ENCODE measurements at regions not wholly inside any gene's neighbourhood (a gene's known extent, or its start where the extent isn't known, plus 50 kb on each side); places are given as distances from the start of the nearest gene placed in this dataset.

DNA sequence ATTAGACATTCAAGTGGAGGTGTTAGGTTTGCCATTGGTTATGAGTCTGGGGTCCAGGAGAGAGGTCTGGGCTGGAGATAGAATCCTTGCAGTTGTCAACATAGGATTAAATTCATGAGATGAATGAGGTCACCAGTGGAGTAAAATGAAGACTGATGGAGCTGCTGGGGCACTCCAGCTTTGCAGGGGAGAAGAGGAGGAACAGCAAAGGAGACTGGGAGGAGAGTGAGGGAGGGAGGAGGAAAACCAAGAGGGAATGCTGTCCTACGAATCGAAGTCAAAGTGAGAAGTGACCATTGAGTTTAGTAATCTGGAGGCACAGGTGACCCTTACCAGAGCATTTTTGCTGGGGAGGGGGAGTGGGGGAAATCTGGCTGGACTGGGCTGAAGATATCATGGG is 178.2 kb upstream of the NR3C1 start:
- DNase-seq = no peak

GRCh38 chr5:143581147-143581546 is 177.7 kb upstream of the NR3C1 start:
- DNase-seq = no peak

DNA sequence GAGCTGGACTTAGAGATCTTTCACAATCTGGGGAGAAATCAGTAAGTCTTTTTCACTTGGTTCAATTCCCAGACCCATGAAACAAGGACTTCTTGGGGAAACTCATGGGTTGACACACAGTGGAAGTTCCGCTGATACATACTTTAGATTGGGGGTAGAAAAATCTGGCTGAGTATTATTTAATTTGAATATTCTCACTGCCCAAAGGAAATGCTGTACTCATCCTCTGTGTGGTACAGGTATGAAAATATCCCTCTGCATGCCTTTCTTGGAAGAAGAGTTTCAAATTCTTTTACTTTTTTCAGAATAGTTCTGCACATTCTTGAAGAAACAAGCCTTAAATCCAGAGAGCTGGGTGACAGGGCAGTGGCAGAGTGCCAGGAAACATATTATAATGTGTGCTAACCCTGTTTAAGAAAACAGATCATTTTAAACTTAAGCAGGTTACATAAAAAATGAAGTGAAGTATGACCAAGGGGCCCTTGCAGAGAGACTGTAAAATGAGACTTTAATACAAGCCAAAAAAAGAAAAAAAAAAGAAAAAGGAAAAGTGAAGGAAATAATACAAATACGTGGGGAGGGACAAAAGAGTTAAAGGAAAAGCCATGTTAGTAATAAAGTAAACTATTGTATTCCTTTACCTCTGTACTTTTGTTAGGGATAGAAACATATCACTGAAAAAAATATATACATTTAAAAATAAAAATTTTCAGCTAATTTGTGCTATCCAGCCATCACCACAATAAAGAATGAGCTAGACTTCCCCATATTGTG is 173.4 kb upstream of the NR3C1 start:
- DNase-seq = peak; percentile 77

DNA sequence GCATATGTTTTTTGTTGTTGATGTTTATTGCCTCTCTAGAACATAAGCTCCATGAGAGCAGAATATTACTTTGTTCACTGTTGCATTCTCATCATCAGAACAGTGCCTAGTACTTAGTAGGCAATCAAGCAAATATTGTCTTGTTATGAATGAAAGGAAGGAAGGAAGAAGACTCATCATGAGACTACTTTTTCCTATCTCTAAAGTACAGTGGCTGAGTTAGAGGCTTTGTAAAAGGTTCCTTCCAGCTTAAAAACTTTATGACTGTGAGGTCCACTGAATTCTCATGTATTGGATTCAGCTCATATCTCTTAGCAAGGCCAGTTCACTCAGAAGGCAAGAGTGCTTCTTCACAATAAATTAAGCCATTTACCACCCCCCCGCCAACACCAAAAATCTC is 171.8 kb upstream of the NR3C1 start:
- DNase-seq = no peak

GRCh38 chr5:143574236-143574635 is 170.8 kb upstream of the NR3C1 start:
- DNase-seq = no peak

DNA sequence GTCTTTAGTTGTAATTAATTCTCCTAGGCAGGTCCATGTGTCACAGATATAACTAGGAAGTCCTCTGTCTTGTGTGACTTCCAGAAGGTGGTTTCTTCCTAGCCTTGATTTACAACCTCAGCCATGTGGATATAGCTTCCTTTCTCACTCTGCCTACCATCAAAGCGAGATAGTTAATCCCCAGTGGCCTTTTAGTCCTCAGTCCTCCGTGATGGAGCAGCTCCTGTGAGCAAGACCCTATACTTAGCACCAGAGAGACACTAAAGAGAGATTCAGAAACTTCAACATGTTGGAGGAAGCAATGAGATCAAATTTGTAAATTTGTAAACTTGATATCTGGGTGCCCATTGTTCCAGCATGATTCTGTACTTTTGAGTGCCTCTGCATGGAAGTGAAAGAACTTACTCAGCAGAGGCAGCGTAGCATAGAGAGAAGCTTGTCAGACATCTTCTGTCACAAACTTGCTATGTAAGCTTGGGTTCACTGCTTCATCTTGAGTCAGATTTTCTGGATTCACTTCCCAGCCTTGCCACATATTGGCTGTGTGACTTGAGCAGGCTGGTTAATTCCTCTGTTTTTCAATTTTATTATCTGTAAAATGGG is 170.2 kb upstream of the NR3C1 start:
- DNase-seq = no peak

DNA sequence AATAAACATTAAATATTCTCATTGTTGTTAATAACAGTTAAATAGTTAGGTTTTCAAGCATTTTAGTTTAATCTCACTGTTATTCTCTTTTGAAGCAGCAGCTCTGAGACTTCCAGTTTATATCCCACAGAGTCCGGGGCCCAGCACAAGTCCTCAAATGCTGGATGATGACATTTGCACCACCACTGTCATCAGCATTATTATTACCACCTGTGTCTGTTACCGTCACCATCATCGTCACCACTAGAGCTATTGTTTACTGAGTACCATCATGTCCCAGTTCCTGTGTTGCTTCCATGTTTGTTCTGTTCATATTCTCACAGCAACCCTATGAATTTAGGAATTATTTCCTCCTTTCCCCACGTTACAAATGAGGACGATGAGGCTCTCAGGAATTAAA is 169.2 kb upstream of the NR3C1 start:
- DNase-seq = no peak

- DNase-seq = no peak
These were observed 168.4 kb upstream of the NR3C1 start for GRCh38 chr5:143571642-143572624.

GRCh38 chr5:143570989-143571388 is 167.5 kb upstream of the NR3C1 start:
- DNase-seq = no peak

DNA sequence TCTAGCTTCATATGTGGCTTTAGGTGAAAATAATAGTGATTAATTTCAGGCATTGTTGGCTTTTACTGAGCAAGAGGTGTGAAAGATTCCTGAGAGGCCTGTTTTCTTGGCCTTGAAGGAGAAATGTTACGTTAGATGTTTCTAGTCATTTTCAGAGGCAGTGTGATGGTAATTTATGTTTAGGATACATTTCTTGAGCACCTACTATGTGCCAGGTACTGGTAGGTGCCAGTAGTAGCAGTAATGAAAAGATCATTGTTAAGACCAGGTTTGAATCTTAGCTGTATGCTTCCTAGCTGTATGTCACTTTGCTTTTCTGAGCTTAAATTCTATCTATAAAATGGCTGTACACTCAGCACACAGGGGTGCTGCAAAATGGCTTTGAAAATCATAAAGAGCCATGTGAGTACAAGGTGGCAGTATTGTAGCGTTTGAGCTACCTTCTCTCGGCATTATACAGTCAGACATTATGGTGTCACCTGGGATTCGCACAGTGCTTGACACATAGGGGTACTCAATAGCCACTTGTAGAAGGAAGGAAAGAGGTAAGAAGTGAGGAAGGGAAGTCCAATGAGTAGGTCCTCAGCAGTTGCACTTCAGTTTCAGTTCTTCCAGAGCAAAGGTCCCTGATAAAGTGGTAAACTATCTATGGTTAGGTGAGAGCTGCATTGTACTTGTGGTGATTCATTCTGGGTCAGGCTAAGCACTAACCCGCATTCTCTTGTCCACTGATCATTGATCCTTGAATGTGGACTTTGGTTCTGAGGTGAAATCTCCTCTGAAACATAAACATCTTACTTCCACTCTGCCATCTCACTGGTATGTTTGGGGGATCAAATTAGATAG is 166.5 kb upstream of the NR3C1 start:
- DNase-seq = no peak

DNA sequence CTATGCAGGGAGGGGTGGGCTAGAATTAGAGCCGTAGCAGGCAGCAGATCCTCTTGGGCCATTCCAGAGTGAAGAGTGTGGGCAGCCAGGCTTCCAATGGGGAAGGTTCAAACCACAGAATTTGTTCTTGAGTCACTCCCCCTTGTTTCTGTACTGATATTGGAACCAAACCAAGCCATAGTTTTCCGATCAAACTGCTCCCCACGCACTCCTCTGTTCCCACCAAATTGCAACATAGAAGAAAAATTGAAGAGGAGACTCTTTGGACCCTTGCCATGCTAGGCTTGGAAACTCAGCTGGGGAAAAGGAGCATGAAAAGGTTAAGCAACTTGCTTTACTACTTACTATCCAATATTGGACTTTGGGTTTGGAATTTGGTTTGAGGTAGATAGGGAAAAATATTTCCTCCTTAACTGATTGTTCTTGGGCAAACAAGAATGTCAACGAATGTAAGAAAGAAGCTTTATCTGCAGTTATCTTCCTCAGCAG is 165.8 kb upstream of the NR3C1 start:
- no peak for DNase-seq

GRCh38 chr5:143567583-143568504 is 164.4 kb upstream of the NR3C1 start:
- DNase-seq = no peak

DNA sequence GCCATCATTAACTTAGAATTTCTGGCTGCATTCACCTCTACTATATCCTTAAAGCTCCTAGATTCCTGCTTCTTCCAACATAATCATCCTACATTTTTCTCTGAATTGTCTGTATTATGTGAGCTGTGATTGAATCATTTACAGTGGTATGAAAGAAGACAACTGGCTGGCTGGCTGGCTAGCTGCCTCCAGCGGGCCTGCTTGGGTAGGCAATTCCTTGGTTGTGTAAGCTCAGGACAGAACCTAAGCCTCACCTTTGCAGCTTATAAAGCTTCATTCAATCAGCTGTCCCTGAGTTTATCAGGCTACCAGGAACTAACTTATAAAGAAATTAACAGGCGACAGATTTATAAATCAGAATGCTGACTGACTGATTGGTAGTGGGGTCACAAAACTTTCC is 162.7 kb upstream of the NR3C1 start:
- no peak for DNase-seq

- no peak for DNase-seq
These were observed 160.9 kb upstream of the NR3C1 start for GRCh38 chr5:143564417-143564816.

DNA sequence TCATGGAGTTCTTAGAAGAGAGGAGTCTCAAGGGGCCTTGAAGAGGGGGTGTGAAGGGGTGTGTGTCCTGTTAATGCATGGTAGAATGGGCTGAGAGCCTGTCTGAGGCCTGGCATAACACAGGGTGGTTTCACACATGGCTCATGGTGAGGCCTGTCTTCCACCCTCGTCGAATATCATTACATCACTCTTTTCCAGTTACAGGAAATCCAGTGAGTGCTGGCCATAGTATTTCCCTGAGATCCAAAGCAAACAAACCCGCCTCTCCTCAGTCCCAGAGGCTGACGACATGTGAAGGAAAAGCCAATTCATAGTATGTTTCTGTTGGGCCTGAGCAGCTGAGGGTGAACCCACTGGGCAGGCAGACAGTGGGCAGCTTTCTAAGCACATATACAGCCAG is 159.4 kb upstream of the NR3C1 start:
- DNase-seq = peak; percentile 92

GRCh38 chr5:143561219-143561618 is 157.7 kb upstream of the NR3C1 start:
- DNase-seq = no peak

GRCh38 chr5:143560378-143560777 is 156.9 kb upstream of the NR3C1 start:
- DNase-seq = no peak

GRCh38 chr5:143559586-143560109 is 156.2 kb upstream of the NR3C1 start:
- DNase-seq = no peak

DNA sequence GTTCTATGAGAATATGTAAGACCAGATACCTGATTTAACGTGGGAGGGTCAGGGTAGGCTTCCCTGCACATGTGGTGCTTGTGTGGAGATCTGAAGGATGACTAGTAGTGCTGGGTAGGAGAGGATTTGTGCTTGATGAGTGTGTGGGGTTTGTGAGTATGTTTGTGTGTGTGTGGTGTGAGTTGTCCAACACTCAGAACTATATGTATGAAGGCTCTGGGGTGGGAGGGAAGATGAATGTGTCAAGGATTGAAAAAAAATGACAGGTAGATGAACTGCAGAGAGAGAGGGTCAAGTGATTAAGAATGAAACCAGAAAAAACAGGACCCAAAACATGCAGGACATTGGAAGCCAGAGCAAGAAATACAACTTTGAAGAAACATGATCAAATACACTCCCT is 154.6 kb upstream of the NR3C1 start:
- no peak for DNase-seq

- peak; percentile 50 for DNase-seq
These were observed 153.8 kb upstream of the NR3C1 start for GRCh38 chr5:143557061-143557818.

Data from fibroblast of skin of back (primary cell).